ENCODE measurements at regions not wholly inside any gene's neighbourhood (a gene's known extent, or its start where the extent isn't known, plus 50 kb on each side); places are given as distances from the start of the nearest gene placed in this dataset.

DNA sequence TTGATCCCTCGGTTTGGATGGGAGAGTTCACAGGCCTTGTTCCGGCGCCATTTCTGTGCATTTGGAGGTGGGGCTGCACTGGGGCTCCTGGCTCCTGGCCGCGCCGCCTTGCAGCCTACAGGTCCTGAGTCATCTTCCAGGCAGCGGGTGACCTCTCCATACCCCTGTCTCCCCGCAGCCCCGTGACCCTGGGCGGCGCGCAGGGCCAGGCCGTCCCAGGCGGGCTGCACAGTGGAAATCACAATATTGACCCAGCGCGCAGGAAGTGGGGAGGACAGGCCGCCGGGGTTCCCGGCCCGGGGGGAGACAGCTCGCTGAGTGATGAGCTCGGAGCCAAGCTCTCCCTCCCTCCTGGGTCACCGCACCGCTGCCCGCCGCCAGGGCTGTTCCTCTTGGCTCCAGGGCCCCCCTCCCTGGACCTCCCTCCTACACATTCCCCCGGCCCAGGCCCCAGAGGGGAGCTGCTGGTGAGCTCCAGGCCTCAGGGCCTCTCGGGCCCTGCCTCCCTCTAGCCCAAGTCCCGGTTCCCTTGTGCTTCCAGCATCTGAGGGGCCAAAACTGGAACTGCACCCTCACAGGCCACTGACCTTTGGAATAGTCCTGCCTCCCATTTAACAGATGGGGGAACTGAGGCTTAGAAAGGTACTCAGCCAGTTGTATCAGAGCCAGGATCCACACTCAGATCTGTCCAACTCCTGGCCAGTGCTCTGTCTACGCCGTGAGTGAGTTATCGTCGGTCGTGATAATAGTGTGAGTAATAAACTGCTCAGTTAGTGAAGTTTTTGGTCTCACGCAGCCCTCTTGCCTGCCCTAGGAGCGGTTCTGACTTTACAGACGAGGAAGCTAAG is 142.9 kb upstream of the WNT4 start:
- 80% methylated on average over 1 of the region's 37 CpGs; no CpG with 5 or more reads in 1 of the 2 donors for WGBS, 2 donors (ENCODE audit: low coverage in 1 of 2)

GRCh38 chr1:22286491-22286890 is 143.6 kb upstream of the WNT4 start:
- no peak for ATAC-seq
- whole genome bisulfite sequencing, 2 donors (ENCODE audit: low coverage in 1 of 2), result 83% methylated on average over 1 of the region's 2 CpGs; no CpG with 5 or more reads in 1 of the 2 donors
- H3K27ac ChIP-seq, result no peak overlapping the region
- H3K36me3 ChIP-seq, result no peaks in the 10 kb centered on the region
- peaks cover 44% of the 10 kb centered on the region for H3K27me3 ChIP-seq
- H3K4me1 ChIP-seq, result no peaks in the 10 kb centered on the region
- TF ChIP-seq POLR2AphosphoS5 (IDR thresholded peaks at IDR 0.05), result no peak
- TF ChIP-seq POLR2A (IDR thresholded peaks at IDR 0.05), result no peak
- no peak for TF ChIP-seq CTCF (IDR thresholded peaks at IDR 0.05)
- TF ChIP-seq EP300 (IDR thresholded peaks at IDR 0.05), result no peak
- H3K4me3 ChIP-seq, result no peak overlapping the region
- H3K9me3 ChIP-seq, result no peaks in the 10 kb centered on the region

More for the DNA sequence above, 142.9 kb upstream of the WNT4 start:
- Histone ChIP-seq H3K36me3 (no peaks in the 10 kb centered on the region), H3K27me3 (peaks cover 40% of the 10 kb centered on the region), H3K9me3 (no peaks in the 10 kb centered on the region), H3K4me1 (no peaks in the 10 kb centered on the region), H3K27ac (no peak overlapping the region), H3K4me3 (no peak overlapping the region)
- TF ChIP-seq POLR2AphosphoS5 (IDR thresholded peaks at IDR 0.05) (no peak), EP300 (IDR thresholded peaks at IDR 0.05) (no peak), POLR2A (IDR thresholded peaks at IDR 0.05) (no peak), CTCF (IDR thresholded peaks at IDR 0.05) (no peak)
- ATAC-seq, result no peak

GRCh38 chr1:22287273-22287672 is 144.4 kb upstream of the WNT4 start:
- ATAC-seq, result no peak
- 75 to 80% methylated on average over 3 of the region's 3 CpGs for WGBS, 2 donors (ENCODE audit: low coverage in 1 of 2)
- H3K36me3 ChIP-seq, result no peaks in the 10 kb centered on the region
- peaks cover 42% of the 10 kb centered on the region for H3K27me3 ChIP-seq
- H3K9me3 ChIP-seq, result no peaks in the 10 kb centered on the region
- H3K4me1 ChIP-seq, result no peaks in the 10 kb centered on the region
- no peak for TF ChIP-seq EP300 (IDR thresholded peaks at IDR 0.05)
- no peak for TF ChIP-seq CTCF (IDR thresholded peaks at IDR 0.05)
- no peak for TF ChIP-seq POLR2AphosphoS5 (IDR thresholded peaks at IDR 0.05)
- TF ChIP-seq POLR2A (IDR thresholded peaks at IDR 0.05), result no peak
- no peak overlapping the region for H3K27ac ChIP-seq
- H3K4me3 ChIP-seq, result no peak overlapping the region

- H3K36me3 ChIP-seq, result no peaks in the 10 kb centered on the region
- H3K27me3 ChIP-seq, result peaks cover 45% of the 10 kb centered on the region
- H3K4me3 ChIP-seq, result no peak overlapping the region
- 60 to 80% methylated on average over 1 to 7 of the region's 15 CpGs for WGBS, 2 donors (ENCODE audit: low coverage in 1 of 2)
- no peak for ATAC-seq
- H3K4me1 ChIP-seq, result no peaks in the 10 kb centered on the region
- no peaks in the 10 kb centered on the region for H3K9me3 ChIP-seq
- TF ChIP-seq EP300 (IDR thresholded peaks at IDR 0.05) (no peak), POLR2A (IDR thresholded peaks at IDR 0.05) (no peak), POLR2AphosphoS5 (IDR thresholded peaks at IDR 0.05) (no peak), CTCF (IDR thresholded peaks at IDR 0.05) (no peak)
- H3K27ac ChIP-seq, result no peak overlapping the region
These were observed 145.1 kb upstream of the WNT4 start for GRCh38 chr1:22287946-22288520.

Measured in gastroesophageal sphincter (tissue), 4 donors.